Activated CD8-positive, alpha-beta T cell treated with anti-CD3 and anti-CD28 coated beads, Interleukin-2, amount 10 ng/mL, durations not matched to agents 7 days and 5 days (primary cell): ENCODE measurements at regions not wholly inside any gene's neighbourhood (a gene's known extent, or its start where the extent isn't known, plus 50 kb on each side); places are given as distances from the start of the nearest gene placed in this dataset.

ENCODE experiments used
- ATAC-seq: fragments of 150-1000 bp; cut with Tn5 transposase; one replicate; pipeline ENCODE4 v1.10.0; 2021; ENCODE audit warnings: moderate library complexity
- CTCF ChIA-PET: fragments of 350-600 bp; sonication (Branson Sonifier 250); formaldehyde crosslinking; loops from one replicate; lab custom pipeline; 2021; ENCODE audit warnings: antibody characterized with exemption; lab: Charles Lee
- POLR2A ChIA-PET: fragments of 350-600 bp; sonication (Branson Sonifier 250); formaldehyde crosslinking; loops from one replicate; lab custom pipeline; 2021; ENCODE audit warnings: antibody characterized with exemption; lab: Charles Lee
- DNase-seq: peaks from one replicate; pipeline ENCODE4 v3.0.0-alpha.2; 2020
- H3K27ac Mint-ChIP-seq: one replicate; pipeline ENCODE4 v1.8.0; 2021; ENCODE audit warnings: mild to moderate bottlenecking, mixed read lengths
- H3K27me3 Mint-ChIP-seq: one replicate; pipeline ENCODE4 v1.8.0; 2021; ENCODE audit warnings: low read depth, mixed read lengths
- H3K36me3 Mint-ChIP-seq: one replicate; pipeline ENCODE4 v1.8.0; 2021; ENCODE audit warnings: low read depth, mixed read lengths
- H3K4me1 Mint-ChIP-seq: one replicate; pipeline ENCODE4 v1.8.0; 2021; ENCODE audit warnings: low read depth, mixed read lengths
- H3K4me3 Mint-ChIP-seq: one replicate; pipeline ENCODE4 v1.8.0; 2021; ENCODE audit warnings: mild to moderate bottlenecking, mixed read lengths
- H3K9me3 Mint-ChIP-seq: one replicate; pipeline ENCODE4 v1.8.0; 2022; ENCODE audit warnings: mixed read lengths; ENCODE audit not compliant: insufficient read depth

- H3K36me3 Mint-ChIP-seq, result no peaks in the 10 kb centered on the region
- no peak overlapping the region for H3K27ac Mint-ChIP-seq
- ChIA-PET CTCF (no interaction called here), POLR2A (no interaction called here)
- no peak overlapping the region for H3K4me3 Mint-ChIP-seq
- ATAC-seq (no peak), DNase-seq (no peak)
- no peaks in the 10 kb centered on the region for H3K9me3 Mint-ChIP-seq
- H3K27me3 Mint-ChIP-seq, result no peaks in the 10 kb centered on the region
- H3K4me1 Mint-ChIP-seq, result no peaks in the 10 kb centered on the region
Observed at GRCh38 chr7:110129159-110129558, 961.8 kb upstream of the LRRN3 start.

- DNase-seq, result no peak
- H3K4me3 Mint-ChIP-seq, result no peak overlapping the region
- no peaks in the 10 kb centered on the region for H3K27me3 Mint-ChIP-seq
- ChIA-PET POLR2A (no interaction called here), CTCF (no interaction called here)
- H3K4me1 Mint-ChIP-seq, result no peaks in the 10 kb centered on the region
- H3K9me3 Mint-ChIP-seq, result no peaks in the 10 kb centered on the region
- no peak overlapping the region for H3K27ac Mint-ChIP-seq
- no peaks in the 10 kb centered on the region for H3K36me3 Mint-ChIP-seq
- ATAC-seq, result no peak
Observed at GRCh38 chr7:110130669-110131068, 960.3 kb upstream of the LRRN3 start.

GRCh38 chr7:110131344-110131743, 959.6 kb upstream of the LRRN3 start:
- no peak overlapping the region for H3K4me3 Mint-ChIP-seq
- no peak overlapping the region for H3K27ac Mint-ChIP-seq
- ChIA-PET CTCF (no interaction called here), POLR2A (no interaction called here)
- H3K36me3 Mint-ChIP-seq, result no peaks in the 10 kb centered on the region
- no peaks in the 10 kb centered on the region for H3K9me3 Mint-ChIP-seq
- ATAC-seq (no peak), DNase-seq (no peak)
- H3K4me1 Mint-ChIP-seq, result no peaks in the 10 kb centered on the region
- H3K27me3 Mint-ChIP-seq, result no peaks in the 10 kb centered on the region

- Mint-ChIP-seq H3K27me3 (no peaks in the 10 kb centered on the region), H3K4me3 (no peak overlapping the region), H3K4me1 (no peaks in the 10 kb centered on the region), H3K36me3 (no peaks in the 10 kb centered on the region), H3K9me3 (no peaks in the 10 kb centered on the region), H3K27ac (no peak overlapping the region)
- ChIA-PET CTCF (no interaction called here), POLR2A (no interaction called here)
- no peak for DNase-seq
- ATAC-seq, result no peak
Observed at GRCh38 chr7:110139056-110139455, 951.9 kb upstream of the LRRN3 start.

- ChIA-PET CTCF (no interaction called here), POLR2A (no interaction called here)
- Mint-ChIP-seq H3K4me1 (no peaks in the 10 kb centered on the region), H3K27me3 (no peaks in the 10 kb centered on the region), H3K4me3 (no peak overlapping the region), H3K27ac (no peak overlapping the region), H3K9me3 (no peaks in the 10 kb centered on the region), H3K36me3 (no peaks in the 10 kb centered on the region)
- no peak for DNase-seq
- no peak for ATAC-seq
Observed at GRCh38 chr7:110142939-110143526, 947.9 kb upstream of the LRRN3 start.

- Mint-ChIP-seq H3K27ac (no peak overlapping the region), H3K9me3 (no peaks in the 10 kb centered on the region), H3K4me3 (no peak overlapping the region), H3K36me3 (no peaks in the 10 kb centered on the region), H3K4me1 (no peaks in the 10 kb centered on the region), H3K27me3 (no peaks in the 10 kb centered on the region)
- ChIA-PET POLR2A (no interaction called here), CTCF (no interaction called here)
- no peak for DNase-seq
- no peak for ATAC-seq
Observed at GRCh38 chr7:110144599-110144998, 946.3 kb upstream of the LRRN3 start.

- no peaks in the 10 kb centered on the region for H3K4me1 Mint-ChIP-seq
- H3K4me3 Mint-ChIP-seq, result no peak overlapping the region
- no peak overlapping the region for H3K27ac Mint-ChIP-seq
- H3K27me3 Mint-ChIP-seq, result no peaks in the 10 kb centered on the region
- no peaks in the 10 kb centered on the region for H3K9me3 Mint-ChIP-seq
- POLR2A ChIA-PET, result no interaction called here
- ATAC-seq, result no peak
- H3K36me3 Mint-ChIP-seq, result no peaks in the 10 kb centered on the region
- DNase-seq, result no peak
- CTCF ChIA-PET, result no interaction called here
Observed at GRCh38 chr7:110148054-110148453, 942.9 kb upstream of the LRRN3 start.

GRCh38 chr7:110153222-110153621, 937.7 kb upstream of the LRRN3 start:
- POLR2A ChIA-PET, result no interaction called here
- ATAC-seq (no peak), DNase-seq (no peak)
- H3K4me3 Mint-ChIP-seq, result no peak overlapping the region
- no peak overlapping the region for H3K27ac Mint-ChIP-seq
- no peaks in the 10 kb centered on the region for H3K36me3 Mint-ChIP-seq
- no peaks in the 10 kb centered on the region for H3K9me3 Mint-ChIP-seq
- no peaks in the 10 kb centered on the region for H3K4me1 Mint-ChIP-seq
- CTCF ChIA-PET, result no interaction called here
- H3K27me3 Mint-ChIP-seq, result no peaks in the 10 kb centered on the region

- CTCF ChIA-PET, result no interaction called here
- no peaks in the 10 kb centered on the region for H3K27me3 Mint-ChIP-seq
- no peaks in the 10 kb centered on the region for H3K36me3 Mint-ChIP-seq
- H3K27ac Mint-ChIP-seq, result no peak overlapping the region
- no peak for DNase-seq
- POLR2A ChIA-PET, result no interaction called here
- H3K4me1 Mint-ChIP-seq, result no peaks in the 10 kb centered on the region
- no peaks in the 10 kb centered on the region for H3K9me3 Mint-ChIP-seq
- ATAC-seq, result no peak
- no peak overlapping the region for H3K4me3 Mint-ChIP-seq
Observed at GRCh38 chr7:110156511-110156910, 934.4 kb upstream of the LRRN3 start.

- H3K4me1 Mint-ChIP-seq, result no peaks in the 10 kb centered on the region
- ATAC-seq, result no peak
- ChIA-PET POLR2A (no interaction called here), CTCF (no interaction called here)
- no peaks in the 10 kb centered on the region for H3K36me3 Mint-ChIP-seq
- H3K4me3 Mint-ChIP-seq, result no peak overlapping the region
- no peak overlapping the region for H3K27ac Mint-ChIP-seq
- DNase-seq, result no peak
- no peaks in the 10 kb centered on the region for H3K9me3 Mint-ChIP-seq
- H3K27me3 Mint-ChIP-seq, result no peaks in the 10 kb centered on the region
Observed at GRCh38 chr7:110157631-110158362, 933.1 kb upstream of the LRRN3 start.

- ATAC-seq (no peak), DNase-seq (no peak)
- Mint-ChIP-seq H3K36me3 (no peaks in the 10 kb centered on the region), H3K27ac (no peak overlapping the region), H3K4me1 (no peaks in the 10 kb centered on the region), H3K4me3 (no peak overlapping the region), H3K27me3 (no peaks in the 10 kb centered on the region), H3K9me3 (no peaks in the 10 kb centered on the region)
- CTCF ChIA-PET, result no interaction called here
- POLR2A ChIA-PET, result no interaction called here
Observed at GRCh38 chr7:110168010-110168409, 922.9 kb upstream of the LRRN3 start.

- H3K9me3 Mint-ChIP-seq, result no peaks in the 10 kb centered on the region
- H3K4me1 Mint-ChIP-seq, result no peaks in the 10 kb centered on the region
- ChIA-PET CTCF (no interaction called here), POLR2A (no interaction called here)
- H3K36me3 Mint-ChIP-seq, result no peaks in the 10 kb centered on the region
- no peak for DNase-seq
- no peak overlapping the region for H3K27ac Mint-ChIP-seq
- H3K27me3 Mint-ChIP-seq, result no peaks in the 10 kb centered on the region
- H3K4me3 Mint-ChIP-seq, result no peak overlapping the region
- no peak for ATAC-seq
Observed at GRCh38 chr7:110170841-110171240, 920.1 kb upstream of the LRRN3 start.

GRCh38 chr7:110177463-110177862, 913.5 kb upstream of the LRRN3 start:
- Mint-ChIP-seq H3K4me3 (no peak overlapping the region), H3K27me3 (no peaks in the 10 kb centered on the region), H3K4me1 (no peaks in the 10 kb centered on the region), H3K36me3 (no peaks in the 10 kb centered on the region), H3K9me3 (no peaks in the 10 kb centered on the region), H3K27ac (no peak overlapping the region)
- ChIA-PET POLR2A (no interaction called here), CTCF (no interaction called here)
- DNase-seq (no peak), ATAC-seq (no peak)
